ENCODE measurements at regions not wholly inside any gene's neighbourhood (a gene's known extent, or its start where the extent isn't known, plus 50 kb on each side); places are given as distances from the start of the nearest gene placed in this dataset.

DNA sequence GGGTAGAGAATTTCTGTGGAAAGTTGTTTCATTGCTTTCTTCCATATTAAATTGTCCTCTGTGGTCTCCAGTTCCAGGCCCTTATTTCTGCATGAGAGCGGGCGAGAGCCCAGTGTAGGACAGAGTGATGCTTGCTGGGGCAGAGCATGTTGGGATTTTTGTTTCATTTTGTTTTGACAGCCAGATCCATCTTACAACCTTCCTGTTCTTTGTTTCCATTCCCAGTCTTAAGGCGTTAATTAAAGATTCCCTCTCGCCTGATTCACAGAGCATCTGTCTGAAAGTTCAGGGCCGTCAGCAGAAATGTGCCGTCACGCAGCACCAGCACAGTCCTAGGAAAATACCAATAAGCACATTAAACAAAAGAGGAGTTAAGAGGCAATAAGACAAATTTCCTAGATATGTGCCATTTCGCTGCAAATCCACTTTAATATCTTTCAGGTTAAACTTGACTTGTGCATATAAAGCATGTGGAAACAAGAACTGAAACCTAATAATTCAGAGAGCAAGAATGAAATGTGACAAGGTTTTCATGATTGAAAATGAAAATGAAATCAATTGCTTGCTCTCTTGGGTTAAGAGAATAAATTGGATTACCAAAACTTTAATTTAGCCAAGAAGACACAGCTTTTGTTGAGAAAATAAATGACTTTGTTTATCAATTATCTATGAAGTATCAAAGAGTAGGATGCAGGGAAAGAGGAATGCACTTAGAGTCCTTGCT, 210.7 kb upstream of the SLC10A2 start:
- Histone ChIP-seq H4K20me1 (ENCODE audit: control insufficient read depth, extremely low read depth, insufficient read depth, low read length) (no peaks in the 10 kb centered on the region), H3K79me2 (ENCODE audit: control insufficient read depth, insufficient read depth, low read length) (no peaks in the 10 kb centered on the region), H3K4me2 (ENCODE audit: extremely low read depth, insufficient read depth, low read length) (no peak overlapping the region), H3K27me3 (ENCODE audit: control insufficient read depth, insufficient read depth, low read length) (no peaks in the 10 kb centered on the region), H3K9me3 (ENCODE audit: control insufficient read depth, insufficient read depth, low read depth, low read length) (no peaks in the 10 kb centered on the region), H3K4me1 (ENCODE audit: control insufficient read depth, extremely low read depth, insufficient read depth, low read length) (no peaks in the 10 kb centered on the region), H3K36me3 (ENCODE audit: control insufficient read depth, insufficient read depth, low read length) (no peaks in the 10 kb centered on the region), H3K27ac (ENCODE audit: insufficient read depth, low read length) (no peak overlapping the region), H2AFZ (ENCODE audit: low read length) (no peak overlapping the region), H3K9ac (ENCODE audit: insufficient read depth, low read length) (no peak overlapping the region), H3K4me3 (replicated peaks in 1 of 4; ENCODE audit: control extremely low read depth in 1 of 4, insufficient read depth in 1 of 4, low read depth in 3 of 4, low read length in 4 of 4) (no peak overlapping the region)
- DNase-seq (ENCODE audit: low read depth in 2 of 2): no peak
- TF ChIP-seq, protein P1, sequence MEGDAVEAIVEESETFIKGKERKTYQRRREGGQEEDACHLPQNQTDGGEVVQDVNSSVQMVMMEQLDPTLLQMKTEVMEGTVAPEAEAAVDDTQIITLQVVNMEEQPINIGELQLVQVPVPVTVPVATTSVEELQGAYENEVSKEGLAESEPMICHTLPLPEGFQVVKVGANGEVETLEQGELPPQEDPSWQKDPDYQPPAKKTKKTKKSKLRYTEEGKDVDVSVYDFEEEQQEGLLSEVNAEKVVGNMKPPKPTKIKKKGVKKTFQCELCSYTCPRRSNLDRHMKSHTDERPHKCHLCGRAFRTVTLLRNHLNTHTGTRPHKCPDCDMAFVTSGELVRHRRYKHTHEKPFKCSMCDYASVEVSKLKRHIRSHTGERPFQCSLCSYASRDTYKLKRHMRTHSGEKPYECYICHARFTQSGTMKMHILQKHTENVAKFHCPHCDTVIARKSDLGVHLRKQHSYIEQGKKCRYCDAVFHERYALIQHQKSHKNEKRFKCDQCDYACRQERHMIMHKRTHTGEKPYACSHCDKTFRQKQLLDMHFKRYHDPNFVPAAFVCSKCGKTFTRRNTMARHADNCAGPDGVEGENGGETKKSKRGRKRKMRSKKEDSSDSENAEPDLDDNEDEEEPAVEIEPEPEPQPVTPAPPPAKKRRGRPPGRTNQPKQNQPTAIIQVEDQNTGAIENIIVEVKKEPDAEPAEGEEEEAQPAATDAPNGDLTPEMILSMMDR (conservative IDR thresholded peaks at IDR 0.05 in 1 of 2, IDR thresholded peaks at IDR 0.05 in 1 of 2; ENCODE audit: low read depth in 1 of 2, low read length in 2 of 2): no peak
- TF ChIP-seq EZH2 (IDR thresholded peaks at IDR 0.05; ENCODE audit: low read length, missing control alignments): no peak

DNA sequence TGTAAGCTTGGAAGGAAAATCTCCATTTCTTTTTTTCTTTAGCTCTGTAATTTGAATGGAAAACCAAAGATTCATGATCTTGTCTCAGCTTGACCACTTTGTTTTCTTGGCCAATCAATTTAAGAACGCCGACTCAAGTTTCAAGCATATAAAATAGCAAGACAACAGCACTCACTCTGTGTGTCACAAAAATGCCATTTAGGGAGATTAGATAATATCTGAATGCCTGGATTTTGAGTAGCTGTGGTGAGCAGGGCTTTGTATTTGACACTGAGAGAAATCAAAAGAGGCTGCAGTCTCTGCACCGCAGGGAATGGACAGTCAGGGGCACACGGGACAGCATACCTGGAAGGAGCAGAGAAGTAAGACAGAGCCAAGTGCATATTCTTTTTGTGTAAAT, 209.5 kb upstream of the SLC10A2 start:
- no peak overlapping the region for H3K4me2 ChIP-seq (ENCODE audit: extremely low read depth, insufficient read depth, low read length)
- H3K27ac ChIP-seq (ENCODE audit: insufficient read depth, low read length): no peak overlapping the region
- no peak overlapping the region for H2AFZ ChIP-seq (ENCODE audit: low read length)
- no peak overlapping the region for H3K9ac ChIP-seq (ENCODE audit: insufficient read depth, low read length)
- DNase-seq (ENCODE audit: low read depth in 2 of 2): no peak
- H3K9me3 ChIP-seq (ENCODE audit: control insufficient read depth, insufficient read depth, low read depth, low read length): no peaks in the 10 kb centered on the region
- H3K79me2 ChIP-seq (ENCODE audit: control insufficient read depth, insufficient read depth, low read length): no peaks in the 10 kb centered on the region
- H3K27me3 ChIP-seq (ENCODE audit: control insufficient read depth, insufficient read depth, low read length): no peaks in the 10 kb centered on the region
- no peaks in the 10 kb centered on the region for H4K20me1 ChIP-seq (ENCODE audit: control insufficient read depth, extremely low read depth, insufficient read depth, low read length)
- no peak overlapping the region for H3K4me3 ChIP-seq (replicated peaks in 1 of 4; ENCODE audit: control extremely low read depth in 1 of 4, insufficient read depth in 1 of 4, low read depth in 3 of 4, low read length in 4 of 4)
- TF ChIP-seq EZH2 (IDR thresholded peaks at IDR 0.05; ENCODE audit: low read length, missing control alignments): no peak
- TF ChIP-seq, protein P1 (conservative IDR thresholded peaks at IDR 0.05 in 1 of 2, IDR thresholded peaks at IDR 0.05 in 1 of 2; ENCODE audit: low read depth in 1 of 2, low read length in 2 of 2): no peak
- H3K4me1 ChIP-seq (ENCODE audit: control insufficient read depth, extremely low read depth, insufficient read depth, low read length): no peaks in the 10 kb centered on the region
- H3K36me3 ChIP-seq (ENCODE audit: control insufficient read depth, insufficient read depth, low read length): no peaks in the 10 kb centered on the region

DNA sequence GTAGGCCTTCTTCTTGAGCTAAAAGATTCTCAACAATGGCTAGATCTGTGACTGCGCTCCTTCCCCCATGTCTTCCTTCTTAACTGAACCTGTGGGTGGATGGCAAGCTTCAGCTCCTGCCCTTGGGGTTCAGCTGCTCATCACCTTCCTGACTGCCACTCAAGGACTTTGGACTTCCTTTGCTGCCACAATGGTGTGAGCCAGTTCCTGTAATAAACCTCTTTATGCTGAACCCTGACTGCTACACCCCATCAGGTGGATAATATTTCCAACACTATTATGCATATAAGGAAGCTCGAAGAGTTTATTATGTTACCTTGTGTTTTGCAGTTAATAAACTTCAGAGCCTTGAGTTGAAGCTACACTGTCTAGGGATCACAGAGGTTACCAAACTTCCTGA, 208.9 kb upstream of the SLC10A2 start:
- no peaks in the 10 kb centered on the region for H3K79me2 ChIP-seq (ENCODE audit: control insufficient read depth, insufficient read depth, low read length)
- no peaks in the 10 kb centered on the region for H3K4me1 ChIP-seq (ENCODE audit: control insufficient read depth, extremely low read depth, insufficient read depth, low read length)
- H3K27ac ChIP-seq (ENCODE audit: insufficient read depth, low read length): no peak overlapping the region
- no peak overlapping the region for H3K4me2 ChIP-seq (ENCODE audit: extremely low read depth, insufficient read depth, low read length)
- H3K9me3 ChIP-seq (ENCODE audit: control insufficient read depth, insufficient read depth, low read depth, low read length): no peaks in the 10 kb centered on the region
- H4K20me1 ChIP-seq (ENCODE audit: control insufficient read depth, extremely low read depth, insufficient read depth, low read length): no peaks in the 10 kb centered on the region
- no peaks in the 10 kb centered on the region for H3K36me3 ChIP-seq (ENCODE audit: control insufficient read depth, insufficient read depth, low read length)
- no peaks in the 10 kb centered on the region for H3K27me3 ChIP-seq (ENCODE audit: control insufficient read depth, insufficient read depth, low read length)
- H3K9ac ChIP-seq (ENCODE audit: insufficient read depth, low read length): no peak overlapping the region
- DNase-seq (ENCODE audit: low read depth in 2 of 2): no peak
- TF ChIP-seq, protein P1 (conservative IDR thresholded peaks at IDR 0.05 in 1 of 2, IDR thresholded peaks at IDR 0.05 in 1 of 2; ENCODE audit: low read depth in 1 of 2, low read length in 2 of 2): no peak
- no peak for TF ChIP-seq EZH2 (IDR thresholded peaks at IDR 0.05; ENCODE audit: low read length, missing control alignments)
- no peak overlapping the region for H3K4me3 ChIP-seq (replicated peaks in 1 of 4; ENCODE audit: control extremely low read depth in 1 of 4, insufficient read depth in 1 of 4, low read depth in 3 of 4, low read length in 4 of 4)
- H2AFZ ChIP-seq (ENCODE audit: low read length): no peak overlapping the region
